Upper lobe of left lung (tissue), 4 donors: ENCODE measurements at regions not wholly inside any gene's neighbourhood (a gene's known extent, or its start where the extent isn't known, plus 50 kb on each side); places are given as distances from the start of the nearest gene placed in this dataset.

Experiments used
- EP300 ChIP-seq, 4 donors: sonication (generic); formaldehyde crosslinking; IDR thresholded peaks; one replicate each; pipeline ENCODE4 v1.5.1; 2017; ENCODE audit warnings: antibody characterized with exemption in 4 of 4, control low read depth in 2 of 4
- POLR2A ChIP-seq, 4 donors: fragments of 450-650 bp; IDR thresholded peaks; one replicate each; pipeline ENCODE4 v1.5.1; 2016 to 2017; ENCODE audit warnings: antibody characterized with exemption in 4 of 4, mild to moderate bottlenecking in 2 of 4
- POLR2AphosphoS5 ChIP-seq, 2 donors: sonication (generic); formaldehyde crosslinking; IDR thresholded peaks; one replicate each; pipeline ENCODE4 v1.5.1; 2017; ENCODE audit warnings: antibody characterized with exemption in 2 of 2
- TF ChIP-seq, protein P1 (sequence below), 6 experiments: fragments of 450-650 bp in 4 of 6; fragments of 200-600 bp in 2 of 6; sonication (generic) in 2 of 6; IDR thresholded peaks; one replicate each; pipeline ENCODE4 v1.5.1; 2016 to 2019; ENCODE audit warnings: antibody characterized with exemption in 6 of 6

DNA sequence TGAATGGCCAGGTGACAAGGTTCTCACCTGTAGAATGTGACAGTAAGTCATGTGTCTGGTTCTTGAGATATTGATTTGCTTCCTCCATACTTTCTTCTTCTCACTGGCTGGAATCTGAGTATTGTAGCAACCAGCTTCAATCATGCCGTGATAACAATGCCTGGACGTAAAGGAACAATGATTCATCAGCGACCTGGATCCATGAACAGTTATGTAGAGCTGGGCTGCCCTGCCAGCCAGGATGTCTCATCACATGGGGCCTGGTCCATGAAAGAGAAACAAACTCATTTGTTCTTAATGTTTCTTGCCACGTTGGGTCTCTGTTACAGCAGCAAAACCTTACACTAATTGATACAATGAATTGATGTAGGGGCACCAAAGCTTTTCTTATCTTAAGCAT lies 627.2 kb downstream of the TOX3 start:
- TF ChIP-seq, protein P1, sequence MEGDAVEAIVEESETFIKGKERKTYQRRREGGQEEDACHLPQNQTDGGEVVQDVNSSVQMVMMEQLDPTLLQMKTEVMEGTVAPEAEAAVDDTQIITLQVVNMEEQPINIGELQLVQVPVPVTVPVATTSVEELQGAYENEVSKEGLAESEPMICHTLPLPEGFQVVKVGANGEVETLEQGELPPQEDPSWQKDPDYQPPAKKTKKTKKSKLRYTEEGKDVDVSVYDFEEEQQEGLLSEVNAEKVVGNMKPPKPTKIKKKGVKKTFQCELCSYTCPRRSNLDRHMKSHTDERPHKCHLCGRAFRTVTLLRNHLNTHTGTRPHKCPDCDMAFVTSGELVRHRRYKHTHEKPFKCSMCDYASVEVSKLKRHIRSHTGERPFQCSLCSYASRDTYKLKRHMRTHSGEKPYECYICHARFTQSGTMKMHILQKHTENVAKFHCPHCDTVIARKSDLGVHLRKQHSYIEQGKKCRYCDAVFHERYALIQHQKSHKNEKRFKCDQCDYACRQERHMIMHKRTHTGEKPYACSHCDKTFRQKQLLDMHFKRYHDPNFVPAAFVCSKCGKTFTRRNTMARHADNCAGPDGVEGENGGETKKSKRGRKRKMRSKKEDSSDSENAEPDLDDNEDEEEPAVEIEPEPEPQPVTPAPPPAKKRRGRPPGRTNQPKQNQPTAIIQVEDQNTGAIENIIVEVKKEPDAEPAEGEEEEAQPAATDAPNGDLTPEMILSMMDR (IDR thresholded peaks at IDR 0.05), result no peak
- TF ChIP-seq EP300 (IDR thresholded peaks at IDR 0.05), result no peak
- TF ChIP-seq POLR2A (IDR thresholded peaks at IDR 0.05), result no peak
- no peak for TF ChIP-seq POLR2AphosphoS5 (IDR thresholded peaks at IDR 0.05)
